Central memory CD8-positive, alpha-beta T cell (primary cell): ENCODE measurements at regions not wholly inside any gene's neighbourhood (a gene's known extent, or its start where the extent isn't known, plus 50 kb on each side); places are given as distances from the start of the nearest gene placed in this dataset.

Experiments used
- ATAC-seq: fragments of 150-1000 bp; cut with Tn5 transposase; replicated peaks from 2 replicates; pipeline ENCODE4 v1.10.0; 2022; ENCODE audit warnings: mild to moderate bottlenecking, moderate FRiP score, moderate number of reproducible peaks; ENCODE audit not compliant: poor library complexity, severe bottlenecking; ENCODE audit errors: extremely low read depth
- DNase-seq, 2 donors: peaks; one replicate each; pipeline ENCODE4 v3.0.0; 2021; ENCODE audit warnings: low spot score in 2 of 2
- H3K27ac Mint-ChIP-seq: one replicate; pipeline ENCODE4 v1.8.0; 2022; ENCODE audit warnings: low read depth, mild to moderate bottlenecking, moderate library complexity, mixed read lengths
- H3K27me3 Mint-ChIP-seq: one replicate; pipeline ENCODE4 v1.8.0; 2022; ENCODE audit warnings: mixed read lengths
- H3K36me3 Mint-ChIP-seq: one replicate; pipeline ENCODE4 v1.8.0; 2022; ENCODE audit warnings: mild to moderate bottlenecking, moderate library complexity, mixed read lengths; ENCODE audit not compliant: insufficient read depth
- H3K4me1 Mint-ChIP-seq: one replicate; pipeline ENCODE4 v1.8.0; 2022; ENCODE audit warnings: mixed read lengths
- H3K4me3 Mint-ChIP-seq: one replicate; pipeline ENCODE4 v1.8.0; 2022; ENCODE audit warnings: mild to moderate bottlenecking, moderate library complexity, mixed read lengths
- H3K9me3 Mint-ChIP-seq: one replicate; pipeline ENCODE4 v1.8.0; 2022; ENCODE audit warnings: mixed read lengths

DNA sequence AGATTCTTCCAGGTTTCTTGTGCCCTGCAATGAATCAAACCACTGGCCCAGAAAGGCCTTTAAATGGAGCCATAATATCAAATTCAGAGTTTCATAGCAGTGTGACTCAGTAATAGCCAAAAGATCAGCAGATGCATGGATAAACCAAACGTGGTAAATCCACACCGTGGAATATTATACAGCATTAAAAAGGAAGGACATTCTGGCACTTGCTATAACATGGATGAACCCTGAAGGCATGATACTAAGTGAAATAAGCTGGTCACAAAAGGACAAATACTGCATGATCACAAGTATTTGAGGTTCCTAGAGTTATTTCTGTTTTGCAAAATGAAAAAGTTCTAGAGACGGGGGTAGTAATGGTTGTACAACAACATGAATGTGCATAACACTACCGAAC is 140.1 kb downstream of the TOMM20 start:
- ATAC-seq (no peak), DNase-seq (no peak)
- Mint-ChIP-seq H3K27ac (no peak overlapping the region), H3K9me3 (no peaks in the 10 kb centered on the region), H3K4me3 (no peak overlapping the region), H3K27me3 (no peaks in the 10 kb centered on the region), H3K4me1 (peaks cover 23% of the 10 kb centered on the region), H3K36me3 (no peaks in the 10 kb centered on the region)

DNA sequence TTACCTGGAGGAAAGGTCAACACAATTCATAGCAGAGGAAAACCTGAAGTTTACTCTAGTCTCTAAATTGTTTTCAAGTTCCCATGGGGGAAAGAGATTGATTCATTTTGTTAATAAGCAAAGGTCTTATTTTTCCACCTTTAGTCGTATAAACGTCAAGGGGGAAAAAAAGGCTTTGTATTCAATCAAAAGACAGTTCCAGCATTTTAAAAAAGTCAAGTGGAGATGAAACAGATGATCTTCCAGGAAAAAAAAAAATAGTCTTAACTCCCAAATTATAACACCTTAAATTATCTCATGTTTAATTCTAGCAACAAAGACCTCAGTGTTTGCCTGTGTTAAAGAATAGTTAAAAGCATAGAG is 140.5 kb downstream of the TOMM20 start:
- Mint-ChIP-seq H3K4me1 (peaks cover 23% of the 10 kb centered on the region), H3K36me3 (no peaks in the 10 kb centered on the region), H3K4me3 (no peak overlapping the region), H3K27ac (no peak overlapping the region), H3K9me3 (no peaks in the 10 kb centered on the region), H3K27me3 (no peaks in the 10 kb centered on the region)
- ATAC-seq (no peak), DNase-seq (no peak)

DNA sequence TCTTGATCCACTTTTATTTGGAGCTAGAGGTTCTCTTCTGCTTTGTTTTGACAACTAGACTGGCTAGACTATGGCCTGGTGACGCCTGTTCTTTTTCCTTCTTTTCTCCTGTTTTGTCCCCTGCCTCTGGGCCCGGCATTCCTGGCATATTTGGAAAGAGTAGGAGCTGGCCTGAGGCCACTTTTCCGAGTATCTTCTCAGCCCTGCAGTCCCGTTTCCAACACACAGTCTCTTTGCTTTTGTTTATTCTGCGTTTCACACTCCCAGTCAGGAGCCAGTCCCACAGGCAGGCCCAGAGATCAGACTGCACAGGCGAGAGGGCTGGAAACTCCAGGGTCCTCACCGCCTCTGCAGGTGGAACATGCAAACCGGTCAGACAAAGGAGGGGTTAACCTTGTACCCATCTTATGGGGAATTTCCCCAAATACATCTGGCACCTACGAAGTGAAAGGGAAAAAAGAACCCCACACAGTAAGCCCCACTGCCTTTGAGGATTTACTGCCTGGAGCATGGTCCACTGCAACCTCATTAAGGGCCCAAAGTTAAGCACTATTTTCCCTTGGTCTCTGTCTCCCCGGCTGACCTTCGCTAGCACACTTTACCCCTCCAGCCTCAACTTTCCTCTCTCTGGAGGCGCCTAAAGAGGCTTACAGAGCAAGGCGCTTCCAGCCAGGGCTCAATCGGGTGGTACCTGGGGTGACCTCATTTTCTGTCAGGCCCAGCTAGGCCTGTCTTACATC is 141.1 kb downstream of the TOMM20 start:
- Mint-ChIP-seq H3K9me3 (no peaks in the 10 kb centered on the region), H3K27ac (no peak overlapping the region), H3K27me3 (no peaks in the 10 kb centered on the region), H3K36me3 (no peaks in the 10 kb centered on the region), H3K4me3 (no peak overlapping the region), H3K4me1 (peaks cover 23% of the 10 kb centered on the region)
- no peak for ATAC-seq
- DNase-seq = no peak

DNA sequence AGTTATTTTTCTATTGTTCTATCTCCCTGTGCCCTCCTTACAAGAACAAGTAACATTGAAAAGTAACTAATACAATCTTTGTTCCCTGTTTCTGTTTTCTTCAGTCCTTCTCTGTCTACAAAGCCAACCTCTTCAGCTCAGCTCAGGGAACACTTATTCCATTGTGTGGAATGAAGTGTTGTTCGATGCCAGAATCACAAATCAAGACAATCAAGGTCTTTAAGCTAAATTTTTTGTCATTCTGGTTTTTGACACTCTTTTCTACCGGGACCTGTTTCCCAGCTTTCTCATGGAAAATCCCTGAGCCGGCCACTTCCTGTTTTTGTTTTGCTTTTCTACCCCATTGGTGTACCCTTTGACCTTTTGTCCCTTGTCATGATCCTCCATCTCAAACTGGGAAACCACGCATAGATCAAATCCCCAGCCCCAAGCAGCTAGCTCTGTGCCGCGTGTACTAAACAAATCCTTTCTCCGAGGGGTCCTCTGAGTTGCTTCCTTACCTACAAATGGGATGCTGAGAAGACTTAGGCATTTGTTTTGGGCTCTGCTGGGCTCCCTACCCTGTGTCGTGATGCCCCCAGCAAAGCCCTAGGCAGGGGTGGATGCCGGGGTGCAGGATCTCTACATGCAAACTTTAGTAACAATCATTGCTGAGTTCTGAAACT is 141.8 kb downstream of the TOMM20 start:
- DNase-seq (no peak), ATAC-seq (no peak)
- no peaks in the 10 kb centered on the region for H3K27me3 Mint-ChIP-seq
- H3K4me3 Mint-ChIP-seq = no peak overlapping the region
- no peaks in the 10 kb centered on the region for H3K36me3 Mint-ChIP-seq
- H3K4me1 Mint-ChIP-seq = peaks cover 23% of the 10 kb centered on the region
- no peaks in the 10 kb centered on the region for H3K9me3 Mint-ChIP-seq
- H3K27ac Mint-ChIP-seq = no peak overlapping the region

DNA sequence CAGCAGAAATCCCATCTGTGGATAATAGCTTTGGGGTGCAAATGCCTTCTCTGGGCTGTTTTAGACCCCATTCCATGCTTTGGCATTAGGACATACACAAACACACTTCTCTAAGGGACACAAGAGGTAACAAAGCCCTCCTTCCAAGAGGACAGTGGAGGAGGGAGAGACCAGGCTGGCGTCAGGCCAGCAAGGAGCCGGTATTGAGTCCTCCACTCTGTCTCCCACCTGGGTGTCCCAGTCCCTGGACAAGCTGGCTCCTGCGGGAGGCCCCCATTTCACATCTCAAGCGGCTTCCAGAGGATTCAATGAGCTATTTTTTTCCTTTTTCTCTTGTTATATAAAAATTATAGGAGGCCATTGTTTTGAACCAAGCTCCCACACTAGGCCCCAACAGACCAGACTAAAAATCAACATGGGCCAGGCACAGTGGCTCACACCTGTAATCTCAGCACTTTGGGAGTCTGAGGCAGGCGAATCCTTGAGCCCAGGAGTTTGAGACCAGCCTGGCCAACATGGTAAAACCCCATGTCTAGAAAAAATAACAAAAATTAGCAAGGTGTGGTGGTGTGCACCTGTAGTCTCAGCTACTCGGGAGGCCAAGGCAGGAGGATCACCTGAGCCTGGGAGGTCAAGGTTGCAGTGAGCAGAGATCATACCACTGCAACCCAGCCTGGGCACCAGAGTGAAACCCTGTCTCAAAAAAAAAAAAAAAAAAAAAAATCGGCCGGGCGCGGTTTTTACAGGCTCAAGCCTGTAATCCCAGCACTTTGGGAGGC is 142.9 kb downstream of the TOMM20 start:
- ATAC-seq (no peak), DNase-seq (no peak)
- H3K9me3 Mint-ChIP-seq = no peaks in the 10 kb centered on the region
- H3K27me3 Mint-ChIP-seq = no peaks in the 10 kb centered on the region
- H3K4me1 Mint-ChIP-seq = peaks cover 22% of the 10 kb centered on the region
- no peak overlapping the region for H3K27ac Mint-ChIP-seq
- no peaks in the 10 kb centered on the region for H3K36me3 Mint-ChIP-seq
- H3K4me3 Mint-ChIP-seq = no peak overlapping the region

DNA sequence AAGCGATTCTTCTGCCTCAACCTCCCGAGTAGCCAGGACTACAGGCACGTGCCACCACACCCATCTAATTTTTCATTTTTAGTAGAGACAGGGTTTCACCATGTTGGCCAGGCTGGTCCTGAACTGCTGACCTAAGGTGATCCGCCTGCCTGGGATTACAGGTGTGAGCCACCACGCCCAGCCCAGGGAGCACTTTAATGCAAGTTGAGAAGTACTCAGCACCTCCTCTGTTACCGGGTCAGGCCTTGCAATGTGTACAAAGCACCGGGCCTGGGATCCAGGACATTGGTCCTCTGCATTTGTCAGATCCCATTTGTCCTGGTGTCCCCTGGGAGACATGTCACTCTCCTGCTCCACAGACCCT is 143.6 kb downstream of the TOMM20 start:
- Mint-ChIP-seq H3K4me3 (no peak overlapping the region), H3K4me1 (peaks cover 28% of the 10 kb centered on the region), H3K27ac (no peak overlapping the region), H3K9me3 (no peaks in the 10 kb centered on the region), H3K36me3 (no peaks in the 10 kb centered on the region), H3K27me3 (no peaks in the 10 kb centered on the region)
- DNase-seq (no peak), ATAC-seq (no peak)

DNA sequence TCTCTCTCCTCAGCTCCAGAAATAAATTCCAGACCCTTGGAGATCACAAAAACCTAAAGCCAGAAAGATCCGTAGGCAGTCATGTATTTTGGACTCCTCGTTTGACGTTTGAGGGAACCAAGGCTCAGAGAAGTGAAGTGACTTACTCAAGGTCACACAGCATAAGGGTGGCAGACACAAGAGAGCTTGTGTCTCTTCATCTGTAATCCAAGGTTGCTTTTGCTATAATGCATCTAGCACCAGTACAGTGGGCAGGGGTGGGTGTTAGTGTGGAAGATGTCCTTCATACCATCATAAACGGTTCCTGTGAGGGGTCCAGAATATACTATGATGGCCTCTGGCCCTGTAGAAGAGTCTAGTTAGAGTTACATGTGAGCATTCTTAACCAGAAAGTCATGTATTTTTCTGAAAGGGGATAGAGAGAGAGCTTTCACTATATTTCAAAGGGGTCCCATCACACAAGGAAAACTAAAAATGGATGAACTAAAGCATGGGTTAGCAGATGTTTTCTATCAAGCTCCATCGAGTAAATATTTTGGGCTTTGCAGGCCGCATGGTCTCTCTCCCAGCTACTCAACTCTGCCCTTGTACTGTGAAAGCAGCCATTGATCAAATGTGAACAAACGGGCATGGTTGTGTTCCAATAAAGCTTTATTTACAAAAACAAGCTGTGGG is 144.9 kb downstream of the TOMM20 start:
- Mint-ChIP-seq H3K36me3 (peaks cover 6% of the 10 kb centered on the region), H3K27ac (no peak overlapping the region), H3K4me1 (peaks cover 41% of the 10 kb centered on the region), H3K9me3 (no peaks in the 10 kb centered on the region), H3K4me3 (no peak overlapping the region), H3K27me3 (no peaks in the 10 kb centered on the region)
- ATAC-seq = no peak
- no peak for DNase-seq

DNA sequence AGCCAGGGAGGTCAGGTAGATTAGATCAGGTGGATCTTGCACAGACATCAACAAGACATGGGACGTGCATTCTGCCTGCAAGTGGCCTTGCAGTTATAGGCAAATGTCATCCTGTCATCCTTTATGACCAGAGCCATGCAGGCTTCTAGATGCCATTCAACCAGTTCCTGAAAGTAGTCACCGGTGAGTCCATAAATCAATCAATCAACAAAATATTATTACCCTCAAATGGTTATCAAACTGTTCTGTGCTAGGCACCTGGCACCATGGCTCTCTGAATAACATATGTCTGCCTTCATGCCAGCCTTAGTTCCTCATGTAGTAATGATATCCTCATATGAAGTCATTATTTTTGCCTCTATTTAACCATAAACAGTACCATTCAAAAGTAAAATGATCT is 146.9 kb downstream of the TOMM20 start:
- H3K36me3 Mint-ChIP-seq = peaks cover 12% of the 10 kb centered on the region
- H3K27ac Mint-ChIP-seq = peak overlapping the region; percentile 88
- no peak for ATAC-seq
- no peaks in the 10 kb centered on the region for H3K9me3 Mint-ChIP-seq
- no peak overlapping the region for H3K4me3 Mint-ChIP-seq
- peaks cover 50% of the 10 kb centered on the region for H3K4me1 Mint-ChIP-seq
- no peak for DNase-seq
- no peaks in the 10 kb centered on the region for H3K27me3 Mint-ChIP-seq

DNA sequence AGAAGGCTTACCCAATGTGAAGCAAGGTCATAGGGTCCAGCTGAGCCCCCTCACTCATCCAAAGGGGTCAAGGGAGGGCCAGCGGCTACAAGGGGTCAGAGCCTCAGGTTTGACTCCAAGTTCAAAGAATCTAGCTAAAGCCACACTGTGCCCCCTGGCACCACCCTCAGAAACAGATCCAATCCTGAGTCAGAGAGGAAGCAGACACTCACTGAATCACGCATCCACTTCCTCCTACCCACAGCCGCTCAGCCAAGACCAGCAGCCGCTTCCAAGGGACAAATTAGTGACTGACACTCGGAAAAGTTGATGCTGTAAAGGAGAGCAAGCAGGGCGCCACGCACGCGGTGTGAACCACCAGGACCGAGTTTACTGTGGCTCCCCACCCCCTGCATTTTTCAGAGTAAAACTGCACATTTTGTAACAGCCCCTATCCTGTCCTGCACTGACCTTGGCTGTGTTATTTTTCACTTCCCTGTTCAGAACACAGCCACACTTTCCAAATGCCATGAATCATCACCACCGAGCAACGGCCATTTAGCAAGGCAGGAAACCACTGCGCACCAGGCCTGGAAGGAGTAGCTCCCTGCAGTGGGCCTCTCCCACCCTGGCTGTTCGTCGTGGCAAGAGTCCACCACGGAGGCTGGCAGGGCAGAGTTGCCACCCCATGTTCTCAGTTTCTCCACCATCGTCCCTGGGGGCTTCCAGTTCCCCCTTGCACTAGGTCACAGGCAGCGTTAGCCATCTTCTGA is 147.8 kb downstream of the TOMM20 start:
- Mint-ChIP-seq H3K4me3 (peak overlapping the region; percentile 56), H3K9me3 (no peaks in the 10 kb centered on the region), H3K27ac (peak overlapping the region; percentile 88), H3K4me1 (peaks cover 49% of the 10 kb centered on the region), H3K36me3 (peaks cover 12% of the 10 kb centered on the region), H3K27me3 (no peaks in the 10 kb centered on the region)
- DNase-seq (peak; percentile 29 to 33), ATAC-seq (peak; percentile 55)

DNA sequence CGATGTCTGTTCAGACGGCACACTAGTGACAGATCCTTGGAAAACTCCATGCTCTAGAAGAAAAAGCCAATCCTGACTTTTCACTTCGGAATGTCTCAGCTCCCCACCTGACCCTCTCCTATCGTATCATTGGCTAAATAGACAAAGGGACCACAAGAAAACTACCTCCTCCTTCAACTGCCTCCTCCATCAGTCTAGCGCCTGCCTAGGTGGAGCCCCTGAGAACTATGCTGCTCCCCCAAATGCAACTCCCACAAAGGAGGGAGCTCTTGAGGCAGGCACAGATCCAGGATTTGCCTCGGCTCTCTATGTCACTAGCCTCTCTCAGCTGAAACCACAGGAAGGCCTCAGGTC is 148.4 kb downstream of the TOMM20 start:
- Mint-ChIP-seq H3K4me1 (peaks cover 49% of the 10 kb centered on the region), H3K36me3 (peaks cover 12% of the 10 kb centered on the region), H3K27me3 (no peaks in the 10 kb centered on the region), H3K27ac (peak overlapping the region; percentile 88), H3K9me3 (no peaks in the 10 kb centered on the region), H3K4me3 (peak overlapping the region; percentile 56)
- DNase-seq (no peak), ATAC-seq (no peak)

DNA sequence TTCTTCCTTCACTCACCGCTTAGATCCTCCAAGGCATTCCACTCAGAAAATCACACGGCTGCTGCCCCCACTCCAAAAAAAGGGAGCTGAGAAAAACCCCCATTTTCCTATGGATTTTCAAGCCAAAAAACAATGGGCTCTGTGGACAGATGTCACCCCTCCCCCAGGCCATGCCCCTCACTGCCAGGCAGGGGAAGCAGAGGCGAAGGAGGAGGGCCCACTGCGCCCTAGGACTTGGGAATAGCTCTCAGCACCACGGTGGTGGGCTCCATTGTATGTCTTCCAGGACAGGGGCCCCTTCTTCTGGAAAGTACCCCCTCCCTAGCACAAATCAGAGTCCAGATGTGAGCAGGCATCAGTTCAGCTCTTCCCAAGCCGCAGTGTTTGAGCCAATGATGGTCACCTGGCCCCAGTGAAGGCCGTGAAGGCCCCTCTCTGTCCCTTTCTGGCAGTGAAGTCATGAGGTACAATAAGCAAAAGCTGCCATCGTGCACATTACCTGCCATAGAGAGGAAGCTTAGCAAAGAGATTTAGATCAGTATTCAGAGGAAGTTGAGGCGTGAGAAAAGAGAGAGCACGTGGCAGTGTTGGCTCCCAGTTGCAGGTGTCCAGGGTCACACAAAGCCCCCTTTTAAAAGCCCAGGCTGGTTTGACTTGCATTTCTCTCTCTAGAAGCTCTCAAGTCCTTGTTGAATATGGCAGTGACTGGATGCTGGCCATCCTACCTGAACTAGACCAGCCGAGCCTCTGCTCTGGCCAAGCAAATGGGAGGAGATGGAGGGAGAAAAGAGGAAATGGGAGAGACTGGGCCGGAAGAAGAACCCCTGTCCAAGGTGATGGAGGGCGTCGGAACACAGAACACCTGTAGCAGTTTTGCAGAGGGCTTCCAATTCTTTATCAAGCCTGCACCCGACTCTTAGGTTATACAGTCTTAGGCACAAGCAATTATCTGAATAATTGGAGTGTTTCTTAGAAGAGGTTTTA is 149.0 kb downstream of the TOMM20 start:
- ATAC-seq (no peak), DNase-seq (no peak)
- Mint-ChIP-seq H3K27ac (peak overlapping the region; percentile 88), H3K4me3 (peak overlapping the region; percentile 75), H3K4me1 (peaks cover 49% of the 10 kb centered on the region), H3K36me3 (peaks cover 12% of the 10 kb centered on the region), H3K9me3 (no peaks in the 10 kb centered on the region), H3K27me3 (no peaks in the 10 kb centered on the region)
